ENCODE measurements at regions not wholly inside any gene's neighbourhood (a gene's known extent, or its start where the extent isn't known, plus 50 kb on each side); places are given as distances from the start of the nearest gene placed in this dataset.

GRCh38 chr16:50972876-50973275, 178.2 kb downstream of the SALL1 start:
- no peak for ATAC-seq (ENCODE audit: low FRiP score in 2 of 2)
- Histone ChIP-seq H3K4me1 (no peaks in the 10 kb centered on the region), H3K27me3 (no peaks in the 10 kb centered on the region), H3K36me3 (no peaks in the 10 kb centered on the region), H3K4me3 (no peak overlapping the region), H3K27ac (no peak overlapping the region), H3K9me3 (no peaks in the 10 kb centered on the region)
- no peak for TF ChIP-seq EP300 (IDR thresholded peaks at IDR 0.05)
- DNase-seq: no peak
- WGBS, 2 donors: 65 to 75% methylated on average over 2 of the region's 2 CpGs

- TF ChIP-seq POLR2AphosphoS5 (IDR thresholded peaks at IDR 0.05): no peak
- TF ChIP-seq EP300 (IDR thresholded peaks at IDR 0.05): no peak
- TF ChIP-seq, protein P1, sequence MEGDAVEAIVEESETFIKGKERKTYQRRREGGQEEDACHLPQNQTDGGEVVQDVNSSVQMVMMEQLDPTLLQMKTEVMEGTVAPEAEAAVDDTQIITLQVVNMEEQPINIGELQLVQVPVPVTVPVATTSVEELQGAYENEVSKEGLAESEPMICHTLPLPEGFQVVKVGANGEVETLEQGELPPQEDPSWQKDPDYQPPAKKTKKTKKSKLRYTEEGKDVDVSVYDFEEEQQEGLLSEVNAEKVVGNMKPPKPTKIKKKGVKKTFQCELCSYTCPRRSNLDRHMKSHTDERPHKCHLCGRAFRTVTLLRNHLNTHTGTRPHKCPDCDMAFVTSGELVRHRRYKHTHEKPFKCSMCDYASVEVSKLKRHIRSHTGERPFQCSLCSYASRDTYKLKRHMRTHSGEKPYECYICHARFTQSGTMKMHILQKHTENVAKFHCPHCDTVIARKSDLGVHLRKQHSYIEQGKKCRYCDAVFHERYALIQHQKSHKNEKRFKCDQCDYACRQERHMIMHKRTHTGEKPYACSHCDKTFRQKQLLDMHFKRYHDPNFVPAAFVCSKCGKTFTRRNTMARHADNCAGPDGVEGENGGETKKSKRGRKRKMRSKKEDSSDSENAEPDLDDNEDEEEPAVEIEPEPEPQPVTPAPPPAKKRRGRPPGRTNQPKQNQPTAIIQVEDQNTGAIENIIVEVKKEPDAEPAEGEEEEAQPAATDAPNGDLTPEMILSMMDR (IDR thresholded peaks at IDR 0.05): no peak
- no peak for TF ChIP-seq POLR2A (IDR thresholded peaks at IDR 0.05)
- Histone ChIP-seq H3K27ac (no peak overlapping the region), H3K4me1 (no peaks in the 10 kb centered on the region), H3K36me3 (no peaks in the 10 kb centered on the region), H3K27me3 (no peaks in the 10 kb centered on the region), H3K9me3 (no peaks in the 10 kb centered on the region), H3K4me3 (no peak overlapping the region)
- ATAC-seq (ENCODE audit: low FRiP score in 2 of 2) (no peak), DNase-seq (no peak)
- WGBS, 2 donors: 85 to 88% methylated on average over 3 of the region's 3 CpGs
Observed at GRCh38 chr16:50970281-50970680, 180.8 kb downstream of the SALL1 start.

DNA sequence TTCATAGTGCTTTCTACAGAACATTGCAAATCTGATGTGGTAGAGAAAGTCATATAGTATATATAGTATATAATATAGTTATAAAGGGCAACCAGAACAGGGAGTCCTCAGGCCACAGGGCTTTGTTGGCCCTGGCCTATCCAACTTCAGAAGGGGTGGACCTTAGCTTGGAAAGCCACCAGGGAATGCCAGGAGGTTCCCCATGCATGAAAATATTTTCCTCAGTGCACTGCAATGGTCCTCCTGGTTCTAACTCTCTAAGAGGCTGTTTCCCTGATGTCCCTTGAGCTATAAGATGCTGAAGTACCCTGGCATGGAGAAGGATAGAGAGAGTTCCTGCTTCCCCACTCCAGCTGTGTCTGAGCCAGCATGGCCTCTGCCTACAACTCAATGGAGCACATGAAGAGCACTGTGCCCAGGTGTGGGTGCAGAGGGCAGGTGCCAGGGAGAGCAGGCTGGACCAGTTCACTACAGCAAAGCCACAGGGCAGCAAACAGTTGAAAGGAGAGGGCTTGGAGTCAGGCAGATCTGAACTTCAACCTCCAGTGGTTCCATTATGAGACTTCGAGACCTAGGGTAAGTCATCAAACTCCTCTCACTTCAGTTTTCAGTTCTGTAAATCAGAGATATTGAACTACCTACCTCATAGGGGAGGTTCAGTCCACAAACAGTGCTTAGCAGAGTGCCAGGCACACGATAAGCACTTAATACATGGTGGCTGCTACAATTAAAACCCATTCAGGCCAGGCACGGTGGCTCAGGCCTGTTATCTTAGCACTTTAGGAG, 183.1 kb downstream of the SALL1 start:
- Histone ChIP-seq H3K4me1 (no peaks in the 10 kb centered on the region), H3K4me3 (no peak overlapping the region), H3K9me3 (no peaks in the 10 kb centered on the region), H3K27ac (no peak overlapping the region), H3K27me3 (no peaks in the 10 kb centered on the region), H3K36me3 (no peaks in the 10 kb centered on the region)
- DNase-seq (no peak), ATAC-seq (ENCODE audit: low FRiP score in 2 of 2) (no peak)
- WGBS, 2 donors: 87 to 100% methylated on average over 1 to 3 of the region's 3 CpGs
- TF ChIP-seq EP300 (IDR thresholded peaks at IDR 0.05) (no peak), POLR2AphosphoS5 (IDR thresholded peaks at IDR 0.05) (no peak)
- TF ChIP-seq, protein P1 (IDR thresholded peaks at IDR 0.05): no peak

DNA sequence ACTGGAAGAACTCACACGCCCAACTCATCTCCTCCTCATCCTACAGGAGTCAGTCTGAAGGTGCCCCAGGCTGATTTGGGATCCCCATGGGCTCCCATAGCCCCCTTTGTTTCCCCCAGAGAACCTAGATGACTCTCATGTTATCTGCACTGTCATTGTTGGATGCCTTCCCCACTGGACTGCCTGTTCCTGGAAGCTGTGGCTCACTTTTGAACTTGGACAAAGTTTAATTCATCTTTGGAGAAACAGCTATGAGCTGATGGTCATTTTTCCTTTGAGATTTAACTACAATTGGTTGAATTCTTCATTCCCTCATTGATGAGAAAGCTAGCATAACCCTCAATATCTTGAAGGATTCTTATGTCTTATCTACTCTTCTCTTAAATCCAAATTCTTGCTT, 186.6 kb downstream of the SALL1 start:
- no peaks in the 10 kb centered on the region for H3K4me1 ChIP-seq
- ATAC-seq (ENCODE audit: low FRiP score in 2 of 2) (no peak), DNase-seq (no peak)
- 67 to 79% methylated on average over 1 of the region's 1 CpG for WGBS, 2 donors
- H3K27me3 ChIP-seq: no peaks in the 10 kb centered on the region
- no peak overlapping the region for H3K27ac ChIP-seq
- TF ChIP-seq EP300 (IDR thresholded peaks at IDR 0.05) (no peak), POLR2A (IDR thresholded peaks at IDR 0.05) (no peak), POLR2AphosphoS5 (IDR thresholded peaks at IDR 0.05) (no peak)
- TF ChIP-seq, protein P1 (IDR thresholded peaks at IDR 0.05): no peak
- H3K36me3 ChIP-seq: no peaks in the 10 kb centered on the region
- H3K4me3 ChIP-seq: no peak overlapping the region
- H3K9me3 ChIP-seq: no peaks in the 10 kb centered on the region

DNA sequence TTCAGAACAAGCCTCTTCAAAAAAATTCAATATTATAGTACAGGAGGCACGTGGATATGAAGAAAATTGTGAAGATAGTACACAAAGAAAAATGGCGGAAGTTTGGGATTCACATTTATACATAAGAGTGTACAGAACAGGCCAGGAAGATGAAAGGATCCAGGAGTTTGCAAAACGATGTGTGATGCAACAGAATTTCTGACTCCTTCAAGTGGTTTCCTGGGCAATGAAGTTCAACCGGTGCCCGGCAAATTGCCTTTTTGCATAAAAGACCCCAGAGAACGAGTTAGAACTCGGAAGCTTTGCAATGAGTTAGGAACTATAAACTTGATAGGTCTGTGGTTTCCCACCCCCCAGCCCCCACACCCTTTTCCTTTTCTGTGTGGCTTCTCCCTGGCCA, 189.1 kb downstream of the SALL1 start:
- ATAC-seq (ENCODE audit: low FRiP score in 2 of 2) (no peak), DNase-seq (no peak)
- H3K36me3 ChIP-seq: no peaks in the 10 kb centered on the region
- H3K4me3 ChIP-seq: no peak overlapping the region
- H3K27ac ChIP-seq: no peak overlapping the region
- TF ChIP-seq, protein P1 (IDR thresholded peaks at IDR 0.05): no peak
- TF ChIP-seq POLR2A (IDR thresholded peaks at IDR 0.05) (no peak), POLR2AphosphoS5 (IDR thresholded peaks at IDR 0.05) (no peak), EP300 (IDR thresholded peaks at IDR 0.05) (no peak)
- 57 to 68% methylated on average over 7 of the region's 7 CpGs for WGBS, 2 donors
- no peaks in the 10 kb centered on the region for H3K27me3 ChIP-seq
- H3K4me1 ChIP-seq: no peaks in the 10 kb centered on the region
- H3K9me3 ChIP-seq: no peaks in the 10 kb centered on the region
